DOHH2 (cell line): ENCODE measurements at regions not wholly inside any gene's neighbourhood (a gene's known extent, or its start where the extent isn't known, plus 50 kb on each side); places are given as distances from the start of the nearest gene placed in this dataset.

Source experiments
- EZH2phosphoT487 ChIP-seq: fragments of 200-600 bp; sonication (generic); IDR thresholded peaks from 2 replicates; pipeline ENCODE4 v1.6.1; 2017; ENCODE audit warnings: borderline replicate concordance, mild to moderate bottlenecking, antibody characterized with exemption, low read length, moderate library complexity, mixed read lengths
- TF ChIP-seq, protein P1 (sequence below): fragments of 200-600 bp; sonication (generic); IDR thresholded peaks from one replicate; pipeline ENCODE4 v1.5.1; 2014; ENCODE audit warnings: antibody characterized with exemption, mild to moderate bottlenecking, low read depth, low read length; ENCODE audit not compliant: poor library complexity, severe bottlenecking

DNA sequence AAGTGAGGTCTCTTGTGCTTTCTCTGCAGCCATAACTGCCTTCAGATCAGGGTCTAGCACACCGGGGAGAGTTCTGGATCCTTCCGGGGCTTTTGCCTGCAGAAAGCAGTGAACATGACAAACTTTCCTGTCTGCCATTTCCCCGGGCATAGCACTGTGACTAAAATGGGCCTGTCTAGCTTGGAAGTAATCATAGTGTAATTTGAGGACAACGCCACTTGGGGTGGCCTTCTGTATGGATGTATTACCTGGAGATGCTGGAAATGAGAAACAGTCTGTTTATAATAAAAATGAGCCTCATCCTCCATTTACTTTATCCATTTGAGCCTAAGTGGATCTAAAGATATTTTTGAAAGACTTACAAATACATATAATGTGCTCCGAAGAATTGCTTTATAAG lies 453.7 kb downstream of the VRK1 start:
- TF ChIP-seq, protein P1, sequence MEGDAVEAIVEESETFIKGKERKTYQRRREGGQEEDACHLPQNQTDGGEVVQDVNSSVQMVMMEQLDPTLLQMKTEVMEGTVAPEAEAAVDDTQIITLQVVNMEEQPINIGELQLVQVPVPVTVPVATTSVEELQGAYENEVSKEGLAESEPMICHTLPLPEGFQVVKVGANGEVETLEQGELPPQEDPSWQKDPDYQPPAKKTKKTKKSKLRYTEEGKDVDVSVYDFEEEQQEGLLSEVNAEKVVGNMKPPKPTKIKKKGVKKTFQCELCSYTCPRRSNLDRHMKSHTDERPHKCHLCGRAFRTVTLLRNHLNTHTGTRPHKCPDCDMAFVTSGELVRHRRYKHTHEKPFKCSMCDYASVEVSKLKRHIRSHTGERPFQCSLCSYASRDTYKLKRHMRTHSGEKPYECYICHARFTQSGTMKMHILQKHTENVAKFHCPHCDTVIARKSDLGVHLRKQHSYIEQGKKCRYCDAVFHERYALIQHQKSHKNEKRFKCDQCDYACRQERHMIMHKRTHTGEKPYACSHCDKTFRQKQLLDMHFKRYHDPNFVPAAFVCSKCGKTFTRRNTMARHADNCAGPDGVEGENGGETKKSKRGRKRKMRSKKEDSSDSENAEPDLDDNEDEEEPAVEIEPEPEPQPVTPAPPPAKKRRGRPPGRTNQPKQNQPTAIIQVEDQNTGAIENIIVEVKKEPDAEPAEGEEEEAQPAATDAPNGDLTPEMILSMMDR: no peak
- no peak for TF ChIP-seq EZH2phosphoT487
